ENCODE measurements at regions not wholly inside any gene's neighbourhood (a gene's known extent, or its start where the extent isn't known, plus 50 kb on each side); places are given as distances from the start of the nearest gene placed in this dataset.

DNA sequence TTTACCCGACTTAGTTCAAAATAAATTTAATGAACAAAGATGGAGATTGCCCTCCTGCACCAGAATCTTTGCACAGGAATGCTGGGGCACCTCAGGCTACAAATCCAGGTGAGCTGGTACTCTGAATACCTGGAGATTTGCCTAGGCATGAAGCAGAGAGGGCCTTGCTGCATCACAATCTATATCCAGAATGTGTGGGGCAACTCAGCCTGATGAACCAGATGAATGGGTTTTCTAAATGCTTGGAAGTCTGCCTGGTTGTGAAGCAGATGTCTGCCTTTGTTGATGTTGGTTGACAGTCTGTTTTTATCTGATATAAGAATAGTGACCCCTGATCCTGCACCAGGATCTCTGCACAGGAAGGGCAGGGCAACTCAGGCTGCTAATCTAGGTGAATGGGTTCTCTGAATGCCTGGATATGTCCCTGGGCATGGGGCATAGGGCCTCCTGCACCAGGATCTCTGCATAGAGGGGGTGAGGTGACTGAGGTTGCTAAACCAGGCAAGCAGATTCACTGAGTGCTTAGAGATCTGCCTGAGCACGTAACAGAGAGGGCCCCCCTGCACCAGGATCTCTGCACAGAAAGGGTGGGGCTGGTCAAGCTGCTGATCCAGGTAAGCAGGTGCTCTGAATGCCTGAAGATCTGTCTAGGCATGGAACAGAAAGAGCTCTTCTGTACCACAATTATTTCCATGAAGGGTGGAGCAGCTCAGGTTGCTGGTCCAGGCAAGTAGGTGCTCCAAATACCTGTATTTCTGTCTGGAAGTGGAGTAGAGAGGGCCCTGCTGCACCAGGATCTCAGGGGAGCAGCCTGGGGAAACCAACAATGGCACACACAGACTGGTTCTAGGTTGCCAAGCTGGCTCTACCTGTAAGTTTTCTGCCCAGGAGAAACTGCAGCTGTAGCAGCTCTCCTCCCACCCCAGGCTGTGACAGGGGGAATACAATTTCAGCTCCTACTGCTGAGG, 437.5 kb downstream of the MMUT start:
- TF ChIP-seq, protein P1, sequence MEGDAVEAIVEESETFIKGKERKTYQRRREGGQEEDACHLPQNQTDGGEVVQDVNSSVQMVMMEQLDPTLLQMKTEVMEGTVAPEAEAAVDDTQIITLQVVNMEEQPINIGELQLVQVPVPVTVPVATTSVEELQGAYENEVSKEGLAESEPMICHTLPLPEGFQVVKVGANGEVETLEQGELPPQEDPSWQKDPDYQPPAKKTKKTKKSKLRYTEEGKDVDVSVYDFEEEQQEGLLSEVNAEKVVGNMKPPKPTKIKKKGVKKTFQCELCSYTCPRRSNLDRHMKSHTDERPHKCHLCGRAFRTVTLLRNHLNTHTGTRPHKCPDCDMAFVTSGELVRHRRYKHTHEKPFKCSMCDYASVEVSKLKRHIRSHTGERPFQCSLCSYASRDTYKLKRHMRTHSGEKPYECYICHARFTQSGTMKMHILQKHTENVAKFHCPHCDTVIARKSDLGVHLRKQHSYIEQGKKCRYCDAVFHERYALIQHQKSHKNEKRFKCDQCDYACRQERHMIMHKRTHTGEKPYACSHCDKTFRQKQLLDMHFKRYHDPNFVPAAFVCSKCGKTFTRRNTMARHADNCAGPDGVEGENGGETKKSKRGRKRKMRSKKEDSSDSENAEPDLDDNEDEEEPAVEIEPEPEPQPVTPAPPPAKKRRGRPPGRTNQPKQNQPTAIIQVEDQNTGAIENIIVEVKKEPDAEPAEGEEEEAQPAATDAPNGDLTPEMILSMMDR (IDR thresholded peaks at IDR 0.05), result no peak
- TF ChIP-seq POLR2A (IDR thresholded peaks at IDR 0.05), result no peak
